ENCODE measurements at regions not wholly inside any gene's neighbourhood (a gene's known extent, or its start where the extent isn't known, plus 50 kb on each side); places are given as distances from the start of the nearest gene placed in this dataset.

DNA sequence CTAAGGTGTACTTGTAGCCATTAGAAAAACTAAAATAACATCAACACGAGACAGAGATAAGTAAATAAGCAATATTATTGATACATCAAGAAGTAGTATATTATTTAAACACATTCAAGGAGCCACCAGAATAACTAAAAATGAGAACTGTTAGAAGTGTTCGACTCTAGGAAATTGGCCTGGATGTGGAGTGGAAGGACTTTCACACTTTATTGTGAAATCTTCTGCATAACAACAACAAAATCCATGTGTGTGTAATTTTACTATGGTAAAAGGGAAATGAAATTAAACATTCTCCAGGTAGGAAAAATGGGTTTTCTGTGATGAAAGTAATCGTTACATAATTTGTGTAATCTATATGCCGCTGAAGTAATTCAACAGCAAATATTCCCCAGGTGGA, 96.3 kb upstream of the RNF152 start:
- DNase-seq = no peak

DNA sequence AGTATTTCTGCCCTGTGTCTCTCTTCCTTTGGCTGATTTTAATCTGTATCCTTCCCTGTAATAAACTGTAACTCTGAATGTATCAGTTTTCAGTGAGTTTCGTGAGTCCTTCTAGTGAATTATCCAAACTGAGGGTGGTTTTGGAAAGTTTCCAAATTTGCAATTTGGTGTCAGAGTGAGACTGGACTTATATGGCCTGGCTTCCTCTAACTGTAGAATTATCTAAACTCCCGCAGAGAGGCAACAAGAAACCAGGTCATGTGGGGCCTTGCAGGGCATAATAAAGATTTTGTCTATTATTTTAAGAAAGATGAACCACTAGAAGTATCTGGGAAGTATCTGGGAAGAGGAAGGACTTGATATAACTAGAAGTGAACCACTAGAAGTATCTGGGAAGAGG, 95.3 kb upstream of the RNF152 start:
- DNase-seq = no peak

DNA sequence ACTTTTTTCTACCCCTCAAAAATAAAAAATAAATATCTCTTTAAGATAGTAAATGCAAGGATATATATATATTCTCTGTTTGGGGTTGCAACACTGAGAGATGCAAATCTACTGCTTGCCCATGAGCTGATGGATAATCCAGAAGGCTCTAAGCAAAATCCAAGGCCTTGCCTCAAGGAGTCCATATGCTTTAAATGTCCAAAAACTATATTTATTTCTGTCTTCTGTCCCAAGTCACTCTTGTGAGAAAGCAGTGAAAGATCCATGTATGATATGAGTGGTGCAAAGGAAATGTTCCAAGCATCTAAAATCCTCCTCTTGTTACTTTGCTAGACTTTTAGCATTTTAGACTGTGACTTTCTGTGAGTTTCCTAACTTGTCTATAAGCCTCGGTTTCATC, 92.9 kb upstream of the RNF152 start:
- DNase-seq = no peak

DNA sequence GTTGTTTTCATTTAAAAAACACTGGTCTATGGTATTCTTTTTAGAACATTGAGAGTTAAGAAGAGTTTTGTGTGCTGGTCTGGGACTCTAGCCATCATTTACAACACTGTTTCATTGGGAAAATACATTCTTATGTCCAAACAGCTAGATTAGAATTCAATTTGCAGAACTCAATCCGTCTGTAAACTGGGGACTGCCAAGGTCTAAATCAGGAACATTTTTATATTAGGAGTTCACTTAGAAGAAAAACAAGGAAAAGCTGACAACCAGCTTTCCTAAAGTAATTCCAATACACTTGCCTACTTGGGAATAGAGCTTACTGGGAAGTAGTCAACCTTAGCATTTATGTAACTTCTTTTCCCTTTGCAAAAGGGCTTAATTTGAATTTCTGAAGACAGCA, 91.5 kb upstream of the RNF152 start:
- no peak for DNase-seq

DNA sequence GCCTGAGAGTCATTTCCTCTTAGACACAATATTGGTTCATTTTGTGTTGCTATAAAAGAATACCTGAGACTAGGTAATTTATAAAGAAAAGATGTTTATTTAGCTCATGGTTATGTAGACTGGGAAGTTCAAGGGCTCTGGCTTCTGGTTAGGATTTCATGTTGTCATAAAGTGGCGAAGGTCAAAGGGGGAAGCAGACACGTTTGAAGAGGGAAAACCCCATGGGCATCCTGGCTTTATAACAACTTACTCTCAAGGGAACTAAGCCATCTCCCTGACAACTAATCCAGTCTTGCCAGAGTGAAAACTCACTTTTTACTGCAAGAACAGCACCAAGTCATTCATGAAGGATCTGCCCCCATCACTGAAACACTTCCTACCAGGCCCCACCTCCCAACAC, 89.7 kb upstream of the RNF152 start:
- DNase-seq = no peak

DNA sequence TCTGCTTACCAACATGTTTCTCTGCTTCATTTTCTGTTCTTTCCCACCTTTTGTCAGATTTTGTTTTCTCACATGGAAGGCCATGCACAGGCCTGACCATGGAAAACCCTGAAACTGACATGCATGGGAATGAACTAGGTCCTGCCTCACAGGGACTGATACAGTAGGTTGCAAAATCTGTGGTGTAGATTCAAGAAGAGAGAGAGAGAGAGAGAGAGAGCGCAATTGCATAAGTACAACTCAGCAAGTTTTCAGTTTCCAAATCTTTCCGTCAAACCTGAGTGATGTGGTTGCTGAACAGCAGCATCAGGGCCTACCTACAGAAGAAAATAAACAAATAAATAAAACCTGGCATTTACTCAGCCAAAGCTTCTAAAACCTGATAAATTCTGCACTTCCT, 87.5 kb upstream of the RNF152 start:
- no peak for DNase-seq

DNA sequence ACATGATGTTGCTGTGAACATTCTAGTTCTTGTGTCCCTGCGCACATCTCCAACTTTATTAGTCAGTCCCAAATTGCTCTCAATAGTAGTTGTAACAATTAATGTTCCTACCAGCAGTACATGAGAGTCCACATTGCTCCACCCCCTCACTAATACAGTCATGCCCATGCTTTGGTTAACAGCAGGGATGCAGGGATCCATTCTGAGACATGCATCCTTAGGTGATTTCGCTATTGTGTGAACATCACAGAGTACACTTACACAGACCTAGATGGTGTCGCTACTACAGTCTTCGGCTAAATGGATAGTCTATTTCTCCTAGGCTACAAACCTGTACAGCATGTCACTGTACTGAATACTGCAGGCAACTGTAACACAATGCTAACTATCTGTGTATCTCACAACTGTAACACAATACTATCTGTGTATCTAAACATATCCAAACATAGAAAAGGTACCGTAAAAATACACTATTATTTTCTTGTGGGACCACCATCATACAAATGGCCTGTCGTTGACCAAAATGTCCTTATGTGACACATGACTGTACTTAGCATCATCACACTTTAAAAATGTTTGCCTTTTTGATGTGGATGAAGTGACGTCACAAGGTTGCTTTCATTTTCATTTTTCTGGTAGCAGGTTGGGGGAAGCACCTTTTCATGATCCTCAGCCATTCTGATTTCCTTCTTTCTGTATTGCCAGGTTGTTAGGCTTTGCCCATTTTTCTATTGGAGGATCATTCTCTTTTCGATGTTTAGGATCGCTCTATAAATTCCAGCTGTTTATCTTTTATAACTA, 82.9 kb upstream of the RNF152 start:
- DNase-seq = no peak

DNA sequence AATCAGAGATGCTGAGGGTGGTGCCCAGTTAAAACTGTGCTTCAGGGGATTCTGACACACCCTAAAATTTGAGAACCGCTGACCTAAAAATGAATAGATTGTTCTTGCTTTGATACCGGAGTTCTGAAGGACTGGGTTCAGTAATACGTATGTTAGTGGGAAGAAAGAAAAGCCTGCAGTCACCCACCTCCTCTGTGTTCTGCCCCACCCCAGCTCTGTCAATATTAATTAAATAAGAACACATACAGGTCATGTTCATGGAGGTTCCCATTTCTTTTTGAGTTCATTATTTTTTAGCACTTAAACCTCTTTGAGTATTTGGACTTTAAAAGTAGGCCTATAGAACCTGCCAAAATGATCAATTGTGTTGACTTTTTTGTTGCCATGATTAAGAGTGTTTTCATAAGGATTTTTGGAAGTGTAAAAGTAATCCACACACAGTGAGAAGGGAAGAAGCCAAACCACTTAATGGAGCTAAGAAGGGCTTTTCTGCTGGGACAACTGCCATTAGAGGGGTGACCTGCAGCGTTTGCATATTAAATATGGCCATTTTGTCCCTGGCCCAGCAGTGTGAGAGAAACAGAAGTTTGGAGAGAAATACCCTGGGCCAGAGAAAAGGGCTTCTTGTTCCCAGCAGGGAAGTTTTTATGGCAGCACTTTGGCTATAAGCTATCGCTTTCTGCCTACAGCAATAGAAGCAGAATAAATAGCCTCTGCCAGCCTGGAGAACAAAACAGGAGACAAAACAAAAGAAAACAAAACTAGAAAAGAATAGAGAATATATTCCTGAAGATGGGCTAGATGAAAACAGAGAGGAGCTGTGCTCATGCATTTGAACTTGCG, 80.7 kb upstream of the RNF152 start:
- no peak for DNase-seq

DNA sequence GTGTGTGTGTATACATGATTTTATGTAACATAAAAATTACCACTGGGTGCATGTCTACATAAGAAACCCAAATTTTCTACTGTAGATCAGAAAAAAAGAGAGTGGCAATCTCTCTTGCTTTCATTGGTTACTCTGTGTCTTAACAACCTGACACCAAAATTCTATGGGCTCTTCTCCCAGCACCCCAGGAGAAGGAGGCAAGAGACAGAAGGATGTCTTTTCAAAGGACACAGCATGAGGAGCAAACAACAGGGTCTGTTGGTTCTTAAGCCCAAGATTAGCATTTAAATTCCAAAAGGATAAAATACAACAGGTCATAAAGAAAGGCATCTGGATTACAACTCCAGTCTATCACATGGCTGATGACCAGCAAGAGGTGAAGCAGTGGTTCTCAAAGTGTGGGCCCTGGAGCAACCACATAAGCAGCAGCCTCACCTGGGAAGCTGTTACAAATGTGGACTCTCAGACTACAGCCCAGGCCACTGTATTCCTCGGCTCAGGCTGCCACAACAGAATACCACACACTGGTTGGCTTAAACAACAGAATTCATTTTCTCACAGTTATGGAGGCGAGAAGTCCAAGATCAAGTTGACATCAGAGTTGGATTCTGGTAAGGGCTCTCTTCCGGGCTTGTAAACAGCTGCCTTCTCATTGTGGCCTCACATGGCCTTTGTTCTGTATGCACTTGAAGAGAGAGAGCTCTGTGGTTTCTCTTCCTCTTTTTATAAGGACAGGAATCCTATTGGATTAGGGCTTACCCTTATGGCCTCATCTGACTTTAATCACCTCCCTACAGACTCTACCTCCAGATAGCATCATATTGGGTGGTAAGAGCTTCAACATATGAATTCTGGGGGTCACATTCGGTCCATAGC, 79.8 kb upstream of the RNF152 start:
- DNase-seq = no peak

DNA sequence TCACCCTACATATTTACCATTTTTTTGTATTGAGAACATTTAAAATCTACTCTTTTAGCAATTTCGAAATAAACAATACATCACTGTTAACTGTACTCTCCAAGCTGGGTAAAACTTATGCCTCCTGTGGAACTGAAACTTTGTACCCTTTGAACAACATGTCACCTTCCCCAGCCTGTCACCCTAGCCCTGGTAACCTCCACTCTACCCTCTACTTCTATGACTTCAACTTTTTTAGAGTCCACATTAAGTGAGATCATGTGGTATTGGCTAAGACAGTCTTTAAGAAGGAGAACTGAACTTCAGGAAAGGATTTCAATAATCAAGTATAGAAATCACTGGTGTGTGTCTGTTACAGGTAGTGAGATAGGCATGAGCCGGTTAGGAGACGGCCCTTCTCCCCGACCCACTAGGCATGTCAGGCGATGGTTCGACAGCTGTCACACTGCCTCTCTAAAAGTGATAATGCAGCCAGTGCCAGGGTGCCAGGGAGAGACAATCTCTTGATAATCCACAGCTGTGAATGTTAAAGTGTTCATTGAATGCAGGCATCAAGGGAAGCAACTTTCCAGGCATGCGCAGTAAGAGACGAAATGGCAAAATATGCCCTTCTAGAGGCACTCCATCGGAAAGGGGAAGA, 74.6 kb upstream of the RNF152 start:
- DNase-seq = no peak

DNA sequence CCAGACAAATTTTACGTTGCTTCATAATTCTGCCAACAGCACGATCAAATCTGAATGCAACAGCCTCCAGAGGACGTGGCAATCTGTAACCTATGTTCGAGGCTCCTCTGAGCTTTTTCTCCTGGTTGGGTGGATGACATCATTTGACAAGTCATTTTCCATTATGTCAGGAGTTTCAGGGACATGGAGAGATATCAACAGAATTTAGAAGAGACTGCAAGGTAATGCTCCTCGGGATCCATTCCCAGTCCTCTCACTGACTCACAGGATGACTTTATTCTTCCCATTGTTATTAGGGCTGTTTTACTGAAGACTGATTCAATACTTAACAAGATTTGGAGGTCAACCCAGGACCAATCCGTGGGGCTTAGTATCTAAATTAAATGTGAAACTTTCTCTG, 72.5 kb upstream of the RNF152 start:
- DNase-seq = no peak

DNA sequence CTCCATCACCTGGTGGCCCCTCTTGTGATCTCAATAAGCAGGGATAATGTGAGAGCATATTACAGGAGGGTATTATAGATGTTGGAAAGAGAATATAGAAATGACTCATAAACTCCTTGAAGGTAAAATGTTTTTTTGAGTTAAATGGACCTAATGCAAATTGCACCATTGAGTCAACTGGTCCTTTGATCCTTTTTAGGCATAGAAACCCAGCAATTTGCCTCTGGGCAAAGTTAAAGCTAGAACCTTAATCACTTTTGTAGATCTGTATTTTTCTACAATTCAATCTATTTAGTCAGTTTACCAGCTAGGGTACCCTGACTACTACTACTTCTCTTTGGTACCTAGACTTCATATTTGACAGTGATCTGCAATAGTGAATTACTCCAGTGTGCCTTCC, 71.8 kb upstream of the RNF152 start:
- DNase-seq = no peak

DNA sequence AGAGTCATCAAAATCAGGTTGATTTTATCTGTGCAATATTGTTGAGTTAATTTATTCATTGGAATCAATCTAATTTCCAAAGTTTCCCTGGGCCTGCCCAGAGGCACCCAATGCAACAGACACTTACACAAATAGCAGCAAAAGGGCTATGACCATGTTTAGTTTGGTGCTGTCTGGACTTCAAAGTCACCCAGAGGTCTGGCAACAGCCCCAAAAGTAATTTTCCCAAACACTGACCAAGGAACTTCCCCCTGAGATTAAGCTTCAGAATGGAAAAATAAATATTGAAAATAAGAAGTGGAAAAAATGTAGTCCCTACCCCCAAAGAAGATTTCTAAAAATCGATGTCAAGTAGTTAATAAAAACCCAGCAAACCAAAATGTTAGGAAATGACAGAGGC, 70.9 kb upstream of the RNF152 start:
- no peak for DNase-seq

DNA sequence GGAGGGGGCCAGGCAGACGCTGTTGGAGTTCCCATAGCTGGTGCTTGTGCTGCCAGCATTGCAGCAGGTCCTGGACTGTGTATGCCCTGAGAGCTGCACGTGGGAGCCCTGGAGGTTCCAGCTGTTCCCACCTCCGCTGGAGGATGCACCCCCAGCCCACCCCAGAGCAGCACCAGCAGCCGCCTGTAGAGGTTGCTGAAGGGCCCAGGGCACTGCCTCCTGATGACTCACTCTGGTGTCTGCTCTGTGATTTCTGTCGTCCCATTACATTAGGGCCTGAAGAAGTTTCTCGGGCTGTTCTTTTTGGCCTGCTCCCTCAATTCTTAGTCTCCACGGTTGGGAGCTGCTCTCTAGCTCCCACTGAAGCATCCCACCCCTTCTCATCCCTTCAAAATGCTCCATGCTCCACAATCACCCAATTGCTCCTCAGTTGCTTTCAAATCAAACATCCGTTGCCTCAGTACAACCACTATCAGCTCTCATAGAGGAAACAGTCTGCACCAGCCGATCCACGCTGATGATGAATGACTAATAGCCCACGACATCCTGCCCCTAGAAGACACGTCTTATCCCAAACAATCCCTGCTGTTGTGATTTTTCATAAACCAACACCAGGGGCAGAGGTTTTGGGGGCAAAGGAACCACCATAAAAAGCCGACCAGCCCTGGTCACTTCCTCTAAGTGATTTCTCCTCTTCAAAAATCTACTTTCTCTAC, 65.2 kb upstream of the RNF152 start:
- DNase-seq = peak; percentile 73

DNA sequence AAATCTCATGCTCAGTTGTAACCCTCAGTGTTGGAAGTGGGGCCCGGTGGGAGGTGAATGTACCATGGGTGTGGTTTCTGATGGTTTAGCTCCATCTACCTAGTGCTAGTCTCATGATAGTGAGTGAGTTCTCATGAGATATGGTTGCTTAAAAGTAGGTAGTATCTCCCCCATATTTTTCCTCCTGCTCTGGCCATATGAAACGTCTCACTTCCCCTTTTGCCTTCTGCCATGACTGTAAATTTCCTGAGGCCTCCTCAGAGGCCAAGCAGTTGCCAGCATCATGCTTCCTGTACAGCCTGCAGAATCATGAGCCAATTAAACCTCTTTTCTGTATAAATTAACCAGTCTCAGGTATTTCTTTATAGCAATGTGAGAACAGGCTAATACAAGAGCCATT, 62.8 kb upstream of the RNF152 start:
- DNase-seq = no peak

DNA sequence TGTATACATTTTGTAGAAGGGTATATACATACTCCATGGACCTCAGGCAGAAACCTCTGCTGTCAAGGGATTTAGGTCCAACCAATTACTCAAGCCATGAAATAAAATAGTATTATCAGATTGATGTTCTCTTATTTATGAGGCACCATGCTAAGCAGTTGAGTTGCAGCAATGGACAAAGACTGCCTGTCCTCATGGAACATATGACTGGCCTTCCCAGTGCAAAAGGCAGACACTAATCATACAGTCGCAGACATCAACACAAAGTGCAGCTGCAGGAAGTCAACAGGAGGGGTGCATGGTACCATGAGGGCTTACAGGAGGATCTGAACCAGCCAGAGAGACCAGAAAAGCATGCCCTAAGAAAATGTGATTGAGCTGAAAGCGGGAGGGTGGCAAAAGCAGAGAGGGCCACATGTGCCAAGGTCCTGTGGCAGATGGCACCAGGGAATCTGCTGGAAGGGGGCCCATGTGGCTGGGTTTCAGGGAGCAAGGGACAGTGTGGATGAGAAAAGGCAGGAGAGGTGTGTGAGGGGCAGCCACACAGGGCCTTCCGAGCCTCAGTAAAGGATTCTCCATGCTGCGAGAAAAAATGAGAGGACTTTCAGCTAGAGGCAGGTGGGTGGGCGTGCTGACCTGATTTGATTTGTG, 61.4 kb upstream of the RNF152 start:
- DNase-seq = no peak

DNA sequence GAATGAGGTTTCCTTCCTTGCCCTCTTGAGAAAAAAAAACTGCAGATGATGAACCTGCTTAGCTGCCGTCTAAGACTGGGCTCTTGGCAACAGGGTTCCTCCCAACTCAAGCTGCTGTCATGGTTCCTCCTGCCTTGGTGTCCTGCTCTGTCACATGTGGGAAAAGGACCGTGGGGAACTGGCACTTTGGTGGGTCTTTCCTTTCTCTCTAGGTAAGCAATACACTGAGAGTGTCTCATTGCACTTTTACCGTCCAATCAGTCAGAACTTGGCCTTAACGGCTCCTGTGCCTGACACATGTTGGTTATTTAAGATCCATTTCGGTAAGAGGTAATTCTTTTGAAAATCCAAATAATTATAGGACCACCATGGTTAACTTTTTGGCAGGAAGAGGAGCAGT, 60.8 kb upstream of the RNF152 start:
- no peak for DNase-seq

DNA sequence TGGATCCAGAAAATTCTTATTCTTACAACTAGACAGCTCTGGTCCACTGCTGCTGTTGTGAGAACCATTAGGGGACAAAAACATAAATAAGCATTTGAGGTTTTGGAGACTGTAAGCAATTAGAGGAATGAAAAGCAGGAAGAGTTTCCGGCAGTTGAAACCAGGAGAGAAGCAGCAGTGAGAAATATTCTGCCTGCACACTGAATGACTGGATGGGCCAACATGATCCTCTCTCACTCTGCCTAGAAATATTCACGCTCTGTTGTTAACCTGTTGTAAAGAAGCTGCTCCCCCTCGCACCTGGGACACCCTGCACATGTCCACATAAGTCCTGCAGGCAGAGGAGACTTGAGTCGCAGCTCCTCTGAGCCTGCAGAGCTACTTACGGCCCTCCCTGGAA, 60.4 kb upstream of the RNF152 start:
- no peak for DNase-seq

DNA sequence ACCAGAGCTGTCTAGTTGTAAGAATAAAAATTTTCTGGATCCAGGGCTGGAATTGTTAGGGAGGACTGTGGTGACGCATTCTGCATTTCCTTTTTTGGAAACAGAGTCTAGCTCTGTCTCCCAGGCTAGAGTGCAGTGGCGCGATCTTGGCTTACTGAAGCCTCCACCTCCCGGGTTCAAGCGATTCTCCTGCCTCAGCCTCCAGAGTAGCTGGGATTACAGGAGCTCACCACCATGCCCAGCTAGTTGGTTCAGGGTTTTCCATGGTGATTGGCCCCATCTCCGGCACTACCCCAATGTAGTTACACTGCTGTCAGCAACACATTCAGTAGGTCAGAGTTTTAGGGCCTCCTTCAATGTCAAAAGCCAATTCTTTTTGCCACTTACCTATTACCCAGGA, 58.6 kb upstream of the RNF152 start:
- peak; percentile 39 for DNase-seq

DNA sequence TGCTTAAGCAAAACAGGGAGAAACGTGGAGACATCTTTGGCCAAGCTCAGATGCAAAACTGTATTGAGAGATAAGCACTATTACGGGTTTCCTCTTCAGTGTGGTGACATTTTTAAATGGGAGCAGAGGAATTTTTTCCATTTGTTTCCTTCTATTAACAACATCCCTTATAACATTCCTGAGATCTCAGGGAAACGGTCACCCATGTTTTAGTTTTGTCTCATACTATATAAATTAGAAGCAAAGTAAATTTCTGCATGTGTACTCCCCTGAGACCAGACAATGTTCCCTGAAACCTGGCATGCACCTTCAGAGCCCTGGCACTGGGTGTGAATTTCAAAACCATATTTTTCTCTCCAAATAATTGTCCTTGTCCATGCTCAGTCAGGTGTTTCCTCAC, 57.6 kb upstream of the RNF152 start:
- DNase-seq = peak; percentile 38

DNA sequence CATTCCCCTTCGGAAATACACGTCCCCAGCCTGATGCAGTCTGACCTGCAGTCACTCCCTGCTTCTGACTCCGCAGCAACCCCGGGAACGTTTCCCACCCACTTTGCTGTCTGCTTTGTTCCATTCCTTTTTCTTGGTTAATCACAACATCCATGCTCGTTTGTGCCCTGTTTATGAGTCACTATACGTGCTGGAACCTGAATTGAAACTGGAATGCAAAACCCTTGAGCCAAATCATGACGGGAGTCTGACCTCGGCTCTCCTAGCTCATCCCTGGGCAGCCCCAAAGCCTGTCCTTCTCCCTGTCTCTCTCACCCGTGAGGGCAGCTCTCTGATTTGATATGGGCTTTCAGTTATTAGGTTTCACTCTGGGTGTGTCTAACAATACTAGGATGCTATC, 57.1 kb upstream of the RNF152 start:
- DNase-seq = peak; percentile 84

Measured in fibroblast of skin of back (primary cell).